VCaP (cell line): ENCODE measurements at regions not wholly inside any gene's neighbourhood (a gene's known extent, or its start where the extent isn't known, plus 50 kb on each side); places are given as distances from the start of the nearest gene placed in this dataset.

ENCODE experiments used
- H3K27ac ChIP-seq: fragments of 450-650 bp; 2 replicates; pipeline ENCODE4 v1.5.1; 2017
- TF ChIP-seq, protein P1 (sequence below): fragments of 450-650 bp; conservative IDR thresholded peaks from 2 replicates; pipeline ENCODE4 v1.5.1; 2017; ENCODE audit warnings: mild to moderate bottlenecking, moderate library complexity

GRCh38 chr1:60342569-60342968 is 269.0 kb upstream of the C1orf87 start:
- TF ChIP-seq, protein P1, sequence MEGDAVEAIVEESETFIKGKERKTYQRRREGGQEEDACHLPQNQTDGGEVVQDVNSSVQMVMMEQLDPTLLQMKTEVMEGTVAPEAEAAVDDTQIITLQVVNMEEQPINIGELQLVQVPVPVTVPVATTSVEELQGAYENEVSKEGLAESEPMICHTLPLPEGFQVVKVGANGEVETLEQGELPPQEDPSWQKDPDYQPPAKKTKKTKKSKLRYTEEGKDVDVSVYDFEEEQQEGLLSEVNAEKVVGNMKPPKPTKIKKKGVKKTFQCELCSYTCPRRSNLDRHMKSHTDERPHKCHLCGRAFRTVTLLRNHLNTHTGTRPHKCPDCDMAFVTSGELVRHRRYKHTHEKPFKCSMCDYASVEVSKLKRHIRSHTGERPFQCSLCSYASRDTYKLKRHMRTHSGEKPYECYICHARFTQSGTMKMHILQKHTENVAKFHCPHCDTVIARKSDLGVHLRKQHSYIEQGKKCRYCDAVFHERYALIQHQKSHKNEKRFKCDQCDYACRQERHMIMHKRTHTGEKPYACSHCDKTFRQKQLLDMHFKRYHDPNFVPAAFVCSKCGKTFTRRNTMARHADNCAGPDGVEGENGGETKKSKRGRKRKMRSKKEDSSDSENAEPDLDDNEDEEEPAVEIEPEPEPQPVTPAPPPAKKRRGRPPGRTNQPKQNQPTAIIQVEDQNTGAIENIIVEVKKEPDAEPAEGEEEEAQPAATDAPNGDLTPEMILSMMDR: no peak
- H3K27ac ChIP-seq: no peak overlapping the region

DNA sequence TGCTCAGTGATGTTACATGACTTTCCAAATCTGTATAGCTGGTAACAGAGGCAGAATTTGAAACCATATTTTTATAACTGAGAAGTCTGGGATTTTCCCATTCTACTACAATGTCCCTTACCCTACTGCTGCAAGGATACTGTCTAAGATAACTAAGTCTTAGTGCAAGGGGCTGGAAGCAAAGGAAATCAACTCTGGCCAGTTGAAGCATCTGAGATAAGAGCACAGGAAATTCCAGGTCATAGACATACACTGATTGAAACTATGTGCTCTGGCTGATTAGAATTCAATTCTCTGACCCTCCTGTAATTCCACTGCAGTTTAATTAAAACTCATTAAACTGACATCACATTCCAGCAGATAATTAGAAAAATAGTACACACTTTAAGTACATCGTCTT is 267.7 kb upstream of the C1orf87 start:
- TF ChIP-seq, protein P1: no peak
- H3K27ac ChIP-seq: no peak overlapping the region

GRCh38 chr1:60331647-60332046 is 258.1 kb upstream of the C1orf87 start:
- TF ChIP-seq, protein P1: no peak

DNA sequence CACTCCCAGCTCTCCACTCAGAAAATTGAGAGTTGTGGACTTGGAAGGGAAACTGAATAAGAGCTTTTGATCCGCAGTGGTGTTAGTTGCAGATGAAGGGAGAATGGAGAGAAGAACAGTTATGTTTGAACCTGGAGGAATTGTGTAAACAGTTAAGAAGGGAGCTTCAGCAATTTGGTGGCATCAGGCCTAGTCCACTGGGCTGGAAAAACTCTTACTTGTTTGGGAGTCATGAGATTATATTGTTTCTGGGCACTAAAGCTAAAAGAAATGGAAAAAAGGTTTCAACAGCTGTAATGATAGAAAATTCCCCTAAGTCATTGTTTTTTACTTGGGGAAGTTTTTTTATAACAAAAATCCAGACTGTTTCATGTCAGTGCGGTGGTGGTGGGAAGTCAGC is 256.1 kb upstream of the C1orf87 start:
- H3K27ac ChIP-seq: no peak overlapping the region
- TF ChIP-seq, protein P1: no peak

More at GRCh38 chr1:60331647-60332046, 258.1 kb upstream of the C1orf87 start:
- H3K27ac ChIP-seq: no peak overlapping the region

DNA sequence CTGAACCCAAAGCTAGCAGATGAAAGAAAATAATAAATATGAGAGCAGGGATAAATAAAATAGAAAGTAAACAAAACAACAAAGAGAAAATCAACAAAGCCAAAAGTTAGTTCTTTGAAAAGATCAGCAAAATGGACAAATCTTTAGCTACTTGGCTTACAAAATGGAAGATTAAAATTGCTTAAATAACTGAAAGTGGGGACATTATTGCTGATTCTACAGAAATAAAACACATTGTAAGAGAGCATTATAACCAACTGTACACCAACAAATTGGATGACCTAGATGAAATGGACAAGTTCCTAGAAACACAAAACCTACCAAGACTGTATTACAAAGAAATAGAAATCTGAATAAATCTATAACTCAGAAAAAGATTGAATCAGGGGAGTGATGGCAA is 238.3 kb upstream of the C1orf87 start:
- no peak overlapping the region for H3K27ac ChIP-seq
- TF ChIP-seq, protein P1: no peak

GRCh38 chr1:60299581-60299980 is 226.0 kb upstream of the C1orf87 start:
- H3K27ac ChIP-seq: no peak overlapping the region
- TF ChIP-seq, protein P1: no peak

DNA sequence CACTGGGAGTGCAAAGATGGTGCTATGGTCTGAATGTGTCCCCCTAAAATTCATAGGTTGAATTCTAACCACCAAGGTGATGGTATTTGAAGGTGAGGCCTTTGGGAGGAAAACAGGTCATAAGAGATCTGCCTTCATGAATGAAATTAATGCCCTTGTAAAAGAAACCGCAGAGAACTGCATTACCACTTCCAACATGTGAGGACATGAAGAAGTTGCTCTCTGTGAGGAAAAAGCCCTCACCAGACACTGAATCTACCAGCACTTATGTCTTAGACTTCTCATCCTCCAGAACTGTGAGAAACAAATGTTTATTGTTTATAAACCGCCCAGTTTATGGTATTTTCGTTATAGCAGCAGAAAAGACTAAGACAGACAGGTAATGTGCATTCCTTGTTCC is 224.7 kb upstream of the C1orf87 start:
- TF ChIP-seq, protein P1: no peak
- no peak overlapping the region for H3K27ac ChIP-seq

DNA sequence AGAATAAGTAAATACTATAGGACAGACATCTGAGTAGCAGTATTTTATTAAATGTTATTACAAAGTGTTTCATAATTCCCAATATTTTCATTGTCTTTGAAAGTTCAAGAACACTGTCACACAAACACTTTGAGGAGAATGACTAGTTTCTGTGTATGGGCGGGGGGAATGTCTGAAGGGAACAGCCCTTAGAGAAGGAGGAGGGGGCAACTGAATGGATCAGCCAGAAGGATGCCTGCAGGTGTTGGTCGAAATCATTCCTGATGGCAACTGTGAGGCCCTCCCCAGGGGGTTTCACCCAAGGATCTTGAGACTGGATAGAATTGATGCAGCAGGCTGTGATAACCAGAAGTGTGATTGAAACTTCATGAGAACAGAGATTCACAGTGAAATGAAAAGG is 223.2 kb upstream of the C1orf87 start:
- no peak overlapping the region for H3K27ac ChIP-seq
- TF ChIP-seq, protein P1: no peak
